Neuronal stem cell (in vitro differentiated cells): ENCODE measurements at regions not wholly inside any gene's neighbourhood (a gene's known extent, or its start where the extent isn't known, plus 50 kb on each side); places are given as distances from the start of the nearest gene placed in this dataset.

Source experiments
- DNase-seq: peaks from one replicate; pipeline ENCODE4 v3.0.0-alpha.2; 2013; ENCODE audit warnings: low spot score
- H2AFZ ChIP-seq: one replicate; pipeline ENCODE4 v1.6.1; 2013; ENCODE audit warnings: mild to moderate bottlenecking, low read length, inconsistent platforms
- H2AK5ac ChIP-seq: 2 replicates; pipeline ENCODE4 v1.6.1; 2013; ENCODE audit warnings: low read depth, mild to moderate bottlenecking, inconsistent platforms, low read length, moderate library complexity, mixed read lengths
- H2BK120ac ChIP-seq: 2 replicates; pipeline ENCODE4 v1.6.1; 2013; ENCODE audit warnings: low read depth, mild to moderate bottlenecking, inconsistent platforms, low read length, moderate library complexity, mixed read lengths
- H2BK12ac ChIP-seq: one replicate; pipeline ENCODE4 v1.6.1; 2013; ENCODE audit warnings: low read length, inconsistent platforms
- H2BK15ac ChIP-seq: 2 replicates; pipeline ENCODE4 v1.6.1; 2013; ENCODE audit warnings: mild to moderate bottlenecking, low read length, inconsistent platforms, mixed read lengths
- H2BK5ac ChIP-seq: one replicate; pipeline ENCODE4 v1.6.1; 2013; ENCODE audit warnings: inconsistent platforms, mild to moderate bottlenecking, low read length, moderate library complexity
- H3K14ac ChIP-seq: one replicate; pipeline ENCODE4 v1.6.1; 2013; ENCODE audit warnings: low read length, inconsistent platforms
- H3K18ac ChIP-seq: 2 replicates; pipeline ENCODE4 v1.6.1; 2013; ENCODE audit warnings: low read length, inconsistent platforms
- H3K23ac ChIP-seq: 2 replicates; pipeline ENCODE4 v1.6.1; 2013; ENCODE audit warnings: low read depth, mild to moderate bottlenecking, mixed read lengths, low read length, inconsistent platforms; ENCODE audit not compliant: poor library complexity
- H3K27ac ChIP-seq: replicated peaks from 3 replicates; pipeline ENCODE4 v1.5.1; 2013; ENCODE audit warnings: low read length, inconsistent platforms
- H3K27me3 ChIP-seq, 3 experiments: 2 replicates each; pipeline ENCODE4 v1.6.1; 2013; ENCODE audit warnings: low read length in 3 of 3, mild to moderate bottlenecking in 2 of 3, inconsistent platforms in 1 of 3, low read depth in 1 of 3, mixed read lengths in 1 of 3, moderate library complexity in 1 of 3; ENCODE audit not compliant: control insufficient read depth in 3 of 3, insufficient read depth in 3 of 3
- H3K36me3 ChIP-seq, 2 donors: replicated peaks in 1 of 2; 2 replicates each; pipeline ENCODE4 v1.6.1; 2013; ENCODE audit warnings: low read length in 2 of 2; ENCODE audit not compliant: control insufficient read depth in 2 of 2, insufficient read depth in 2 of 2
- H3K4ac ChIP-seq: 2 replicates; pipeline ENCODE4 v1.6.1; 2013; ENCODE audit warnings: inconsistent platforms, mild to moderate bottlenecking, low read length, moderate library complexity
- H3K4me1 ChIP-seq, 2 donors: 1 replicate in 1 of 2; 2 replicates in 1 of 2; pipeline ENCODE4 v1.6.1; 2013; ENCODE audit warnings: low read length in 2 of 2, low read depth in 1 of 2; ENCODE audit not compliant: control insufficient read depth in 2 of 2, insufficient read depth in 1 of 2
- H3K4me2 ChIP-seq: one replicate; pipeline ENCODE4 v1.6.1; 2013; ENCODE audit warnings: mild to moderate bottlenecking, low read length, inconsistent platforms; ENCODE audit not compliant: insufficient read depth, poor library complexity, severe bottlenecking
- H3K4me3 ChIP-seq, 2 donors: 2 replicates each; pipeline ENCODE4 v1.5.1; 2013; ENCODE audit warnings: low read length in 2 of 2, mild to moderate bottlenecking in 2 of 2, inconsistent platforms in 1 of 2, moderate library complexity in 1 of 2
- H3K79me1 ChIP-seq: one replicate; pipeline ENCODE4 v1.6.1; 2013; ENCODE audit warnings: low read depth, mild to moderate bottlenecking, inconsistent platforms, low read length, moderate library complexity
- H3K9ac ChIP-seq: one replicate; pipeline ENCODE4 v1.6.1; 2013; ENCODE audit warnings: mild to moderate bottlenecking, low read depth, low read length, inconsistent platforms; ENCODE audit not compliant: poor library complexity
- H3K9me3 ChIP-seq, 2 donors: replicated peaks in 1 of 2; 2 replicates each; pipeline versions ENCODE3 to v1.6.1; 2013; ENCODE audit warnings: low read length in 2 of 2, mild to moderate bottlenecking in 2 of 2, inconsistent platforms in 1 of 2, low read depth in 1 of 2, mixed read lengths in 1 of 2, moderate library complexity in 1 of 2; ENCODE audit not compliant: control insufficient read depth in 2 of 2, insufficient read depth in 1 of 2
- H4K8ac ChIP-seq: one replicate; pipeline ENCODE4 v1.6.1; 2013; ENCODE audit warnings: low read depth, mild to moderate bottlenecking, inconsistent platforms, low read length, moderate library complexity
- H4K91ac ChIP-seq: one replicate; pipeline ENCODE4 v1.6.1; 2013; ENCODE audit warnings: low read length, low read depth, mild to moderate bottlenecking, inconsistent platforms; ENCODE audit not compliant: poor library complexity
- WGBS, 2 donors: extraction: QIAGEN DNeasy Blood & Tissue Kit; methylation state at CpG; one replicate each; pipeline ENCODE4 v1.1.7; 2013; ENCODE audit warnings: missing lambda C conversion rate in 2 of 2, mixed read lengths in 1 of 2; ENCODE audit not compliant: insufficient read length in 2 of 2, insufficient replicate concordance in 1 of 2; ENCODE audit errors: extremely low coverage in 2 of 2; 5-methylcytosine and 5-hydroxymethylcytosine counted together

DNA sequence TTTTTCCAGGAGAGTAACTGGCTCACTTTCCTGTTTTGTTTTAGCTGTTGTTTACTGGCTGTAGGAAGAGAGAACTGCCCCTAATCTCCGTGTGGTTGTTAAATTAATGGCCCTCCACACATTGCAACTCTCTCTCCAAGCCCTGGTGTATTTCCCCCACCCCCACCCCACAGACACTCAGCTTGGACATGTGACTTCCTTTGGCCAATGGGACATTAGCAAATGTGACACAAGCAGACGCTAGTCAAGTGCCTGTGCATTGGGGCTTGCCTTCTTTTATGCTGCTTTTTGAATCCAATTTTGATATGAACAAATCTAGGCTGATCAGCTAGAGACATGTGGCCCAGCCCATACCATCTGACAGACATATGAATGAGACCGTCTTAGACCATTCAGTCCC is 59.6 kb upstream of the TAB3 start:
- Histone ChIP-seq H4K8ac (no peak overlapping the region), H2AFZ (no peak overlapping the region)
- WGBS, 2 donors, result no CpG with 5 or more reads among the region's 3 CpGs

DNA sequence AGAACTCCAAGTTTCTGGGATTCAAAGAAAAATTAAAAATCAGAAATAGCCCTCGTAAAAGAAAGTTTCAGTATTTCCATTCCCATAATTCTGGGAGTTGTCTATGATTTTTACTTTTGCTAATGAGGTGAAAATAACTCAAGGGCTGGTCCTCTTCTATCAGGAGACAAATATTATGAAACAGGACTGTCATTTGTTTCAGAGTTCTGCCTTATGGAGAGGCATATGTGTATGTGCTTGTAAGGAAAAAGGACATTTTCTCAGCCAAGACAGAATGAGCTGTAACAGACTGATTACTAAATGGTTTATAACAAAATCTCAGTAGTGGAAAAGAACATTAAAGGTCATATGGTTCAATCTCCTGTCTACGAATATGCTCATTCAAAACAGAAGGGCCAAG is 59.0 kb upstream of the TAB3 start:
- Histone ChIP-seq H3K9ac (no peak overlapping the region), H3K9me3 (no peaks in the 10 kb centered on the region), H3K4me3 (no peak overlapping the region), H2BK12ac (no peak overlapping the region), H2BK15ac (no peak overlapping the region), H2BK5ac (no peak overlapping the region), H4K8ac (no peak overlapping the region), H3K27ac (no peak overlapping the region), H2AK5ac (no peak overlapping the region), H3K27me3 (no peaks in the 10 kb centered on the region), H3K23ac (no peak overlapping the region), H3K4me2 (no peak overlapping the region), H4K91ac (no peak overlapping the region), H2AFZ (no peak overlapping the region), H3K79me1 (no peaks in the 10 kb centered on the region), H3K36me3 (no peaks in the 10 kb centered on the region), H3K14ac (no peak overlapping the region), H3K4ac (no peak overlapping the region), H3K4me1 (no peaks in the 10 kb centered on the region), H3K18ac (no peak overlapping the region), H2BK120ac (no peak overlapping the region)
- WGBS, 2 donors, result no CpG with 5 or more reads among the region's 2 CpGs
- no peak for DNase-seq

More for the DNA sequence above, 59.6 kb upstream of the TAB3 start:
- H2BK120ac ChIP-seq, result no peak overlapping the region
- H3K4me2 ChIP-seq, result no peak overlapping the region
- no peaks in the 10 kb centered on the region for H3K9me3 ChIP-seq
- no peaks in the 10 kb centered on the region for H3K27me3 ChIP-seq
- H2BK15ac ChIP-seq, result no peak overlapping the region
- H3K27ac ChIP-seq, result no peak overlapping the region
- no peak for DNase-seq
- no peak overlapping the region for H3K14ac ChIP-seq
- no peak overlapping the region for H3K4ac ChIP-seq
- H2BK12ac ChIP-seq, result no peak overlapping the region
- no peaks in the 10 kb centered on the region for H3K4me1 ChIP-seq
- no peak overlapping the region for H3K4me3 ChIP-seq
- no peaks in the 10 kb centered on the region for H3K79me1 ChIP-seq
- no peak overlapping the region for H3K18ac ChIP-seq
- H2AK5ac ChIP-seq, result no peak overlapping the region
- no peak overlapping the region for H3K9ac ChIP-seq
- H3K36me3 ChIP-seq, result no peaks in the 10 kb centered on the region
- no peak overlapping the region for H2BK5ac ChIP-seq
- H3K23ac ChIP-seq, result no peak overlapping the region
- H4K91ac ChIP-seq, result no peak overlapping the region

DNA sequence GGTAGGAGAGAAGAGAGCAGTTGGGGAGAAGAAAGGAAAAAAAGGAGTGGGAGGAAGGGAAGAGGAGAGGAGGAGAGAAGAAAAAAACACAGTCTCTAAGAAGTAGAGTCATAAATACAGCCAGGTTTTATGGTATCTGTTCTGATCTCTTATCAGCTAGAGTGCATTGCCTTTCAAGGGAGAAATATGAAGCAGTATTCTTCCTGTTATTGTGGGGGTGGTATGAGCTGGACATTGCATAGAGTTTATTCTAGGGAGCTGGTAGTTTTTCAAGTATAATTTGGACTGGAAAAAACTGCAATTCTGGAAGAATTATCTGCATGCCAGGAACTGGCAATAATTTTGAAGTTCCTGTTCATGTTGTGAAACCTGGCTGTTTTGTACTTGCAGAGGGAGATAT is 54.9 kb upstream of the TAB3 start:
- Histone ChIP-seq H3K36me3 (no peaks in the 10 kb centered on the region), H3K4me3 (no peak overlapping the region), H3K9ac (no peak overlapping the region), H2BK15ac (no peak overlapping the region), H3K4ac (no peak overlapping the region), H3K27me3 (no peaks in the 10 kb centered on the region), H2AFZ (no peak overlapping the region), H2BK12ac (no peak overlapping the region), H3K79me1 (no peaks in the 10 kb centered on the region), H2AK5ac (no peak overlapping the region), H2BK120ac (no peak overlapping the region), H3K14ac (no peak overlapping the region), H3K23ac (no peak overlapping the region), H2BK5ac (no peak overlapping the region), H4K91ac (no peak overlapping the region), H3K27ac (no peak overlapping the region), H4K8ac (no peak overlapping the region), H3K9me3 (no peaks in the 10 kb centered on the region), H3K4me1 (no peaks in the 10 kb centered on the region), H3K18ac (no peak overlapping the region), H3K4me2 (no peak overlapping the region)
- DNase-seq, result no peak

DNA sequence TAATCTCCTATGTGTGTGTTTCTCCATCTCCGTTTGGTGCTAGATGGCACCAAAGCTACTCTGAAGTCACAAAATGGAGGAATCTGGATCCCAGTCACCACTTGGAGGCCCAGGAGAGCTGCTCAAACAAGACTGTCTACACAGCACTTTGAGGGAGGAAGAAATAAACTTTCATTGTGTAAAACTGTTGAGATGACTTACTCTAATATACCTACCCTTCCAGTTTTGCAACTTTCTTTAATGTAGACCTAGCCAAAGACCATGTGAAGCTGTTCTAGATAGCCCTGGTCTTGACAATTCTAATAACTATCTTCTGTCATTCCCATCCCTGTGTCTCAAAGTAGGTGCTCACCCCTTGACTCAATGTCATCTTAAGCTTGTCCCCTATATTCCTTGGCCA is 52.8 kb upstream of the TAB3 start:
- Histone ChIP-seq H2BK120ac (no peak overlapping the region), H2BK5ac (no peak overlapping the region), H3K79me1 (no peaks in the 10 kb centered on the region), H3K14ac (no peak overlapping the region), H3K4ac (no peak overlapping the region), H3K4me3 (no peak overlapping the region), H2BK12ac (no peak overlapping the region), H3K18ac (no peak overlapping the region), H4K8ac (no peak overlapping the region), H3K4me2 (no peak overlapping the region), H3K36me3 (no peaks in the 10 kb centered on the region), H3K27ac (no peak overlapping the region), H3K4me1 (no peaks in the 10 kb centered on the region), H3K23ac (no peak overlapping the region), H4K91ac (no peak overlapping the region), H3K9me3 (no peaks in the 10 kb centered on the region), H2AFZ (no peak overlapping the region), H2AK5ac (no peak overlapping the region), H3K9ac (no peak overlapping the region), H2BK15ac (no peak overlapping the region), H3K27me3 (no peaks in the 10 kb centered on the region)
- WGBS, 2 donors, result no CpG with 5 or more reads among the region's 1 CpG
- DNase-seq, result no peak
